Body of pancreas (tissue), 4 donors: ENCODE measurements at regions not wholly inside any gene's neighbourhood (a gene's known extent, or its start where the extent isn't known, plus 50 kb on each side); places are given as distances from the start of the nearest gene placed in this dataset.

Experiments used
- ATAC-seq: fragments of 150-250 bp; one replicate; pipeline ENCODE4 v1.9.1; 2016
- DNase-seq, 4 donors: peaks; one replicate each; pipeline ENCODE4 v3.0.0-alpha.2; 2019
- H3K27ac ChIP-seq, 4 donors: fragments of 200-600 bp; sonication (generic); 1 replicate in 3 of 4; 2 replicates in 1 of 4; pipeline versions ENCODE4 v1.5.1 to v1.6.1; 2016 to 2019; ENCODE audit warnings: mild to moderate bottlenecking in 1 of 4, mixed read lengths in 1 of 4, moderate library complexity in 1 of 4
- H3K27me3 ChIP-seq, 2 donors: fragments of 200-600 bp; sonication (generic); one replicate each; pipeline ENCODE4 v1.6.0; 2016; ENCODE audit warnings: mild to moderate bottlenecking in 1 of 2
- H3K36me3 ChIP-seq, 2 donors: fragments of 200-600 bp; sonication (generic); replicated peaks in 1 of 2; 2 replicates each; pipeline ENCODE4 v1.5.1; 2016; ENCODE audit warnings: low read depth in 2 of 2; ENCODE audit not compliant: insufficient read depth in 1 of 2
- H3K4me1 ChIP-seq: fragments of 200-600 bp; sonication (generic); one replicate; pipeline ENCODE4 v1.6.0; 2016
- H3K4me3 ChIP-seq, 2 donors: fragments of 200-600 bp; sonication (generic); 1 replicate in 1 of 2; 2 replicates in 1 of 2; pipeline ENCODE4 v1.5.1; 2016 to 2019
- H3K9me3 ChIP-seq, 3 donors: fragments of 200-600 bp; sonication (generic); 1 replicate in 2 of 3; 2 replicates in 1 of 3; pipeline ENCODE4 v1.5.1; 2016
- CTCF ChIP-seq, 7 experiments: fragments of 450-650 bp in 4 of 7; fragments of 200-600 bp in 3 of 7; sonication (generic) in 3 of 7; IDR thresholded peaks; one replicate each; pipeline ENCODE4 v1.5.1; 2016 to 2019; ENCODE audit warnings: antibody characterized with exemption in 7 of 7
- POLR2A ChIP-seq, 3 donors: fragments of 450-650 bp; IDR thresholded peaks; one replicate each; pipeline ENCODE4 v1.6.1; 2016; ENCODE audit warnings: antibody characterized with exemption in 3 of 3, mild to moderate bottlenecking in 2 of 3
- WGBS, 2 donors: methylation state at CpG; one replicate each; pipeline ENCODE4 v1.1.5; 2017; 5-methylcytosine and 5-hydroxymethylcytosine counted together
- intact Hi-C: fragments of 100-400 bp; cut with DNase I; formaldehyde crosslinking; loops from one replicate; pipeline ENCODE4 v1.15.1; 2023

- no peaks in the 10 kb centered on the region for H3K36me3 ChIP-seq
- DNase-seq (peak in 1 of 4 donors; percentile 10), ATAC-seq (no peak)
- no peaks in the 10 kb centered on the region for H3K4me1 ChIP-seq
- TF ChIP-seq POLR2A (IDR thresholded peaks at IDR 0.05) (no peak), CTCF (IDR thresholded peaks at IDR 0.05) (no peak)
- H3K9me3 ChIP-seq: no peaks in the 10 kb centered on the region
- H3K27me3 ChIP-seq: no peaks in the 10 kb centered on the region
- no peak overlapping the region for H3K27ac ChIP-seq
- intact Hi-C loops: no loop called here
- no peak overlapping the region for H3K4me3 ChIP-seq
- 54 to 61% methylated on average over 2 of the region's 2 CpGs for WGBS, 2 donors
Observed at GRCh38 chr9:108727580-108728111, 128.1 kb downstream of the ACTL7B start.

GRCh38 chr9:108724652-108725051, 131.1 kb downstream of the ACTL7B start:
- no peak for DNase-seq
- H3K4me3 ChIP-seq: no peak overlapping the region
- intact Hi-C loops: no loop called here
- H3K27me3 ChIP-seq: no peaks in the 10 kb centered on the region
- no peak for ATAC-seq
- H3K4me1 ChIP-seq: no peaks in the 10 kb centered on the region
- H3K36me3 ChIP-seq: no peaks in the 10 kb centered on the region
- no peak for TF ChIP-seq POLR2A (IDR thresholded peaks at IDR 0.05)
- TF ChIP-seq CTCF (IDR thresholded peaks at IDR 0.05): no peak
- H3K27ac ChIP-seq: no peak overlapping the region
- H3K9me3 ChIP-seq: no peaks in the 10 kb centered on the region
- 49 to 50% methylated on average over 5 of the region's 5 CpGs for WGBS, 2 donors

GRCh38 chr9:108724122-108724521, 131.7 kb downstream of the ACTL7B start:
- no peak for ATAC-seq

DNA sequence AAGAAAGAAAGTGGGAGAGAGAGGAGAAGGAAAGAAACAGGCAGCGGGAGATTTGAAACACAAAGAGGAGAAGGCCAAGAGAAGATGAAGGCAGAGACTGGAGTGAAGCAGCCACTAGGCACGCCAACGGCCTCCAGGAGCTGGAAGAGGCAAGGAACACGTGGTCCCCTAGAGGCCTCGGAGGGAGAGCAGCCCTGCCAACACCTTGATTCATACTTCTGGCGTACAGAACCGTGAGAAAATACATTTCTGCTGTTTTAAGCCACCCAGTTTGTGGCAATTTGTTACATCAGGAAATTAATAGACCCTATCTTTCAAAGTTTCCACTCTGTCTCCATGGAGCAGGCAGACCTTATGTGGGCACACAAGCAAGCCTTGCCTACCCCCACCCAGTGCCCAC, 133.4 kb downstream of the ACTL7B start:
- no peak overlapping the region for H3K27ac ChIP-seq
- no peaks in the 10 kb centered on the region for H3K9me3 ChIP-seq
- H3K4me3 ChIP-seq: no peak overlapping the region
- no peak for ATAC-seq
- intact Hi-C loops: no loop called here
- no peak for DNase-seq
- WGBS, 2 donors: 75 to 81% methylated on average over 7 of the region's 7 CpGs
- no peak for TF ChIP-seq CTCF (IDR thresholded peaks at IDR 0.05)
- no peak for TF ChIP-seq POLR2A (IDR thresholded peaks at IDR 0.05)
- no peaks in the 10 kb centered on the region for H3K27me3 ChIP-seq
- H3K36me3 ChIP-seq: no peaks in the 10 kb centered on the region
- no peaks in the 10 kb centered on the region for H3K4me1 ChIP-seq

More at GRCh38 chr9:108724122-108724521, 131.7 kb downstream of the ACTL7B start:
- DNase-seq: no peak
- Histone ChIP-seq H3K27me3 (no peaks in the 10 kb centered on the region), H3K4me3 (no peak overlapping the region), H3K36me3 (no peaks in the 10 kb centered on the region), H3K27ac (no peak overlapping the region), H3K9me3 (no peaks in the 10 kb centered on the region), H3K4me1 (no peaks in the 10 kb centered on the region)
- intact Hi-C loops: no loop called here
- TF ChIP-seq CTCF (IDR thresholded peaks at IDR 0.05) (no peak), POLR2A (IDR thresholded peaks at IDR 0.05) (no peak)
- WGBS, 2 donors: 70 to 83% methylated on average over 4 of the region's 4 CpGs

DNA sequence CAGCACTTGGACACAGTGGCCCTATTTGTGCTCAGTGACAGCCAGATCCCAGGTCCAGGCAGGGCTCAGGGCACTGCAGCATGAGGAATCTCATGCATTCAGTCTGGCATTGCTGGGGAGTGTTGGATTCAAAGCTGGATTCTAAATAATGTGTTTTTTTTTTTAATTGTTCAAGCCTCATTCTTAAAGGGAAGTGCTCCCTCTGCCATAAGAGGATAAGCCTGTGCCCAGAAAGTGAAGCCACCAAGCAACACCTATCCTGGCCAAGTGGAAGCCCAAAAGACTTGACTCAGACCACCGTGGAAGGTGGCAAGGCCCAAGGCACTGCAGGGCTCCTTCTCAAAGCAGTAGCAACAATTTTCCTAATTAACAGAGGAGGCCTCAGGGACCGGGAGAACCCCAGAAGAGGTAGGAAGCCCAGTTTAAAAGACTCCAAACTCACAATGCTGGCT, 135.6 kb downstream of the ACTL7B start:
- no peak overlapping the region for H3K4me3 ChIP-seq
- WGBS, 2 donors: 41 to 75% methylated on average over 2 of the region's 2 CpGs
- ATAC-seq: no peak
- no peak for DNase-seq
- H3K36me3 ChIP-seq: no peaks in the 10 kb centered on the region
- H3K27ac ChIP-seq: no peak overlapping the region
- no peaks in the 10 kb centered on the region for H3K27me3 ChIP-seq
- no peaks in the 10 kb centered on the region for H3K9me3 ChIP-seq
- no peaks in the 10 kb centered on the region for H3K4me1 ChIP-seq
- intact Hi-C loops: no loop called here
- no peak for TF ChIP-seq CTCF (IDR thresholded peaks at IDR 0.05)
- TF ChIP-seq POLR2A (IDR thresholded peaks at IDR 0.05): no peak
